Choroid plexus epithelial cell (primary cell): ENCODE measurements at regions not wholly inside any gene's neighbourhood (a gene's known extent, or its start where the extent isn't known, plus 50 kb on each side); places are given as distances from the start of the nearest gene placed in this dataset.

Source experiments
- DNase-seq: peaks from one replicate; pipeline ENCODE4 v3.0.0-alpha.2; 2010; ENCODE audit warnings: low read depth
- H3K4me3 ChIP-seq: 2 replicates; pipeline ENCODE4 v1.5.1; 2011; ENCODE audit warnings: low read depth, mild to moderate bottlenecking, control low read depth, low read length, moderate library complexity
- CTCF ChIP-seq: conservative IDR thresholded peaks from 2 replicates; pipeline ENCODE4 v1.5.1; 2011; ENCODE audit warnings: low read depth, mild to moderate bottlenecking, control low read depth, inconsistent platforms, low read length, moderate library complexity

GRCh38 chr21:31609081-31609480 lies 50.4 kb upstream of the SOD1 start:
- TF ChIP-seq CTCF = no peak
- peak; percentile 37 for DNase-seq
- no peak overlapping the region for H3K4me3 ChIP-seq

- no peak for TF ChIP-seq CTCF
- DNase-seq = no peak
- H3K4me3 ChIP-seq = no peak overlapping the region
Measured at GRCh38 chr21:31607791-31608190, 51.7 kb upstream of the SOD1 start.

- H3K4me3 ChIP-seq = no peak overlapping the region
- TF ChIP-seq CTCF = no peak
- DNase-seq = no peak
Measured at GRCh38 chr21:31606081-31606874, 53.2 kb upstream of the SOD1 start.

- H3K4me3 ChIP-seq = no peak overlapping the region
- peak; percentile 85 for TF ChIP-seq CTCF
- DNase-seq = peak; percentile 80
Measured at GRCh38 chr21:31604591-31605190, 54.8 kb upstream of the SOD1 start.

GRCh38 chr21:31599563-31599962 lies 59.9 kb upstream of the SOD1 start:
- TF ChIP-seq CTCF = no peak
- H3K4me3 ChIP-seq = no peak overlapping the region
- DNase-seq = no peak

- no peak for DNase-seq
- TF ChIP-seq CTCF = no peak
- no peak overlapping the region for H3K4me3 ChIP-seq
Measured at GRCh38 chr21:31599013-31599412, 60.5 kb upstream of the SOD1 start.

GRCh38 chr21:31597683-31598082 lies 61.8 kb upstream of the SOD1 start:
- TF ChIP-seq CTCF = no peak
- no peak overlapping the region for H3K4me3 ChIP-seq
- DNase-seq = no peak
